Stimulated activated CD4-positive, alpha-beta T cell treated with anti-CD3 and anti-CD28 coated beads, TNF-alpha, amount 100 ng/mL, for 48 hours (primary cell): ENCODE measurements at regions not wholly inside any gene's neighbourhood (a gene's known extent, or its start where the extent isn't known, plus 50 kb on each side); places are given as distances from the start of the nearest gene placed in this dataset.

Experiments
- DNase-seq, 3 donors: peaks; one replicate each; pipeline ENCODE4 v3.0.0-alpha.2; 2020; ENCODE audit warnings: low read depth in 3 of 3

GRCh38 chr14:55938249-55938791 lies 179.9 kb upstream of the PELI2 start:
- DNase-seq, result no peak

- no peak for DNase-seq
These were observed 176.0 kb upstream of the PELI2 start for GRCh38 chr14:55942076-55942654.

GRCh38 chr14:55942826-55943225 lies 175.4 kb upstream of the PELI2 start:
- no peak for DNase-seq

GRCh38 chr14:55944757-55945156 lies 173.5 kb upstream of the PELI2 start:
- no peak for DNase-seq

GRCh38 chr14:55946231-55946630 lies 172.0 kb upstream of the PELI2 start:
- no peak for DNase-seq

- DNase-seq, result no peak
These were observed 169.8 kb upstream of the PELI2 start for GRCh38 chr14:55948399-55948798.

- DNase-seq, result no peak
These were observed 168.5 kb upstream of the PELI2 start for GRCh38 chr14:55949708-55950107.

- no peak for DNase-seq
These were observed 168.1 kb upstream of the PELI2 start for GRCh38 chr14:55950135-55950534.

GRCh38 chr14:55951341-55952206 lies 166.6 kb upstream of the PELI2 start:
- no peak for DNase-seq

GRCh38 chr14:55954108-55954507 lies 164.1 kb upstream of the PELI2 start:
- no peak for DNase-seq

- no peak for DNase-seq
These were observed 163.0 kb upstream of the PELI2 start for GRCh38 chr14:55955175-55955574.

GRCh38 chr14:55957950-55958349 lies 160.3 kb upstream of the PELI2 start:
- no peak for DNase-seq

- DNase-seq, result no peak
These were observed 154.9 kb upstream of the PELI2 start for GRCh38 chr14:55963295-55963694.

- no peak for DNase-seq
These were observed 154.1 kb upstream of the PELI2 start for GRCh38 chr14:55964091-55964490.

- DNase-seq, result no peak
These were observed 153.4 kb upstream of the PELI2 start for GRCh38 chr14:55964821-55965220.

- DNase-seq, result no peak
These were observed 152.4 kb upstream of the PELI2 start for GRCh38 chr14:55965851-55966250.

- DNase-seq, result no peak
These were observed 149.5 kb upstream of the PELI2 start for GRCh38 chr14:55968741-55969140.

GRCh38 chr14:55973285-55973800 lies 144.9 kb upstream of the PELI2 start:
- DNase-seq, result no peak

- no peak for DNase-seq
These were observed 144.1 kb upstream of the PELI2 start for GRCh38 chr14:55973911-55974630.

- DNase-seq, result no peak
These were observed 142.8 kb upstream of the PELI2 start for GRCh38 chr14:55975281-55975910.

GRCh38 chr14:55976219-55976618 lies 142.0 kb upstream of the PELI2 start:
- DNase-seq, result no peak

- DNase-seq, result no peak
These were observed 141.6 kb upstream of the PELI2 start for GRCh38 chr14:55976655-55977054.
